Amniotic epithelial cell (primary cell): ENCODE measurements at regions not wholly inside any gene's neighbourhood (a gene's known extent, or its start where the extent isn't known, plus 50 kb on each side); places are given as distances from the start of the nearest gene placed in this dataset.

Experiments
- DNase-seq: peaks from one replicate; pipeline ENCODE4 v3.0.0-alpha.2; 2010; ENCODE audit warnings: low read depth

- DNase-seq, result no peak
These were observed 462.9 kb downstream of the COG6 start for GRCh38 chr13:40118337-40118736.

DNA sequence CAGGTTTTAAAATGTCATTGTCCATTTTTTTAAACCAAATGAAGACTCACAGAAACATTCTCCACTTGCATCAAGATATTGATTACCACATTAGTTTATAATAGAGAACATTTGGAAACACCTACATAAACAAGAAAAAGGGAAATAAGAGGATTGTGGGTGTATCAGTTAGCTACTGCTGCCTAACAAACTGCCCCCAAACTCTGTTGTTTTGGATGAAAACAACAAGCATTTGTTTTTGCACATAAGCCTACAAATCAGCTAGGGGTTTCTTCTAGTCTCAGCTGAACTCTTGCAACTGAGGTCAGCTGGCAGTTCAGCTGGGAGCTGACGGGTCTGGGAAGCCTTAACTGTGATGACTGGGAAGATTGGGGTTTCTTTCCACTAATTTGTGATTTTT, 464.4 kb downstream of the COG6 start:
- DNase-seq, result no peak

- DNase-seq, result peak; percentile 82
These were observed 464.8 kb downstream of the COG6 start for GRCh38 chr13:40120288-40120687.

DNA sequence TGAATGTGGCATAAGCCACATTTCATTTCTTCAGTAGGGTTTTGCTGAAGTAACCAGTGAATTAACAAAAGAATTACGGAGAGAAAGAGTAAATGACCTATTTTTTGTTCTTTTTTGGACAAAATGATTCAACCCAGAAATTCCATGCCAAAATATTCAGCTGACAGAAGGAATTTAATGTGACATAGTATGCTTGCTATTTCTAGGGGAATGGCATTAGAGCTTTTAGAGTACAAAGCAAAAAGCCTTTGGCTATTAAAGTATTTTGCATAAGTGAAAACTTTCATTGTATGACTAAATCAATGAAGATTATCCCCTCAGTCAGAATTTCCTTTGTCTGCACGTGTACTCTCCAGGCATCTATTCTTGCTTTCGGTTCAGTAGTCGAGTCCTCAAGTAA, 465.3 kb downstream of the COG6 start:
- DNase-seq, result no peak

GRCh38 chr13:40121722-40122121, 466.3 kb downstream of the COG6 start:
- no peak for DNase-seq

- no peak for DNase-seq
These were observed 468.6 kb downstream of the COG6 start for GRCh38 chr13:40123962-40124632.

DNA sequence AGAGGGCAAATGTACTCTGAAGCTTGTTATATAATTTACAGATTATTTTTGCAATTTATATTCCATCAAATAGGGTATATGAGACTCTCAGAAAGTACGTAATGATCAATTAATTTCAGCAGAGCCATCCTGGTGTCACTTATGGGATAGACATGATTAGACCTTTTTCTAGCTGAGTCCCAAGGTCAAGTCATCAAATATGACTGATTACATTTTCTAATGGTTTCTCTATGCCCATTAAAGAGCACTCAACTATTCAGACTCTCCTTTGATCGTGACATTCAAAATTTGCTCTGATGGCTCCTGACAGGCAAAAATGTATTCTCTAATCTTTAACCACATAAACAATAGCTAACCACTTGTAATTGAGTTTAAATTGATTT, 469.2 kb downstream of the COG6 start:
- DNase-seq, result no peak

DNA sequence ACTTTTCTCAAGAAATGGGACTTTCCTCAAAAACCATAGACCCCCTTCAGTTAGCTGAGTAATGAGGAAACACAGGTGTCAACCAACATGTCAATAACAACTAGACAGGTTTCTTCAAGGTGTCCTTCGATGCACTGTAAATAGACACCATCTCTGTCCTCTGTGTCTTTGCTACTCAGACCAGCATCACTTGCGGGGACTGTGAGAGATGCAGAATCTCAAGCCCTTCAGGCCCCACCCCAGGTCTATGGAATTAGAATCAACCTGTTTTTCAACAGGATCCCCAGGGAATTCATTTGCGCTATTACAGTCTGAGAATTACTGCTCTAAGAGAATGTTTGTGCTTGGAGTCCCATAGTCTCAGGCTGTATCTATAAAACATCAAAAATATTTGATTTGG, 469.9 kb downstream of the COG6 start:
- DNase-seq, result no peak

DNA sequence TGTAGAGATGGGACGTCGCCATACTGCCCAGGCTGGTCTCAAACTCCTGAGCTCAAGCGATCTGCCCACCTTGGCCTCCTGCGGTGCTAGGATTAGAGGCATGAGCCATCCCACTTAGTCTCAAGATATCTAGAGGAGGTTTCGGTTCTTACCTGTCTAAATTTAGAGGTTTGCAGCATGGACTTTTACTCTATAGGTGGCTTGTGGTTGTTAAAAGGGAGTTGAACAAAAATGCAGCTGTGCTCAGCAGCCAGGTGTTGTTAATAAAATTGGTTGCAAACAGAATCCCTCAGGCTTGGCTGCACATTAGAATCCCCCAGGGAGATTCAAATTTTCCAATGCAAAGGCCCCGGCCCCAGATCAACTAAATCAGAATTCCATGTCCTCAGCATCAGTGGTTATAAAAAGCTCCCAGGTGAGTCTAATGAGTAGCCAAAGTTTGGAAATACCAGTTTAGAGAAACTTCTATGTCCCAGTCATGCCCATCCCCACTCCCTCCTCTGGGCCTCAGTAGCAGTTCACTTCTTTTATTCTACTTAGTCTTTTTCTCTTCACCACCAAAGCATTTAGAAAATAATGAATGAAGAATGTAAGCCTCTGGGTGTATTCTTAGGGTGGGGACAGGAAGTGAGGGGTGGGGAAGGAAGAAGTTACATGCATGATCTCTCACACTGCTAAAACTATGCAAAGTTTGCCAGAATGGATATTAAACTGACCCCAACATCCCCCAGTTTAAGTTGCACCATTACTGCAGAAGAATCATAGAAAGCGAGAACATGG, 471.0 kb downstream of the COG6 start:
- DNase-seq, result no peak

GRCh38 chr13:40127476-40127875, 472.0 kb downstream of the COG6 start:
- DNase-seq, result no peak

DNA sequence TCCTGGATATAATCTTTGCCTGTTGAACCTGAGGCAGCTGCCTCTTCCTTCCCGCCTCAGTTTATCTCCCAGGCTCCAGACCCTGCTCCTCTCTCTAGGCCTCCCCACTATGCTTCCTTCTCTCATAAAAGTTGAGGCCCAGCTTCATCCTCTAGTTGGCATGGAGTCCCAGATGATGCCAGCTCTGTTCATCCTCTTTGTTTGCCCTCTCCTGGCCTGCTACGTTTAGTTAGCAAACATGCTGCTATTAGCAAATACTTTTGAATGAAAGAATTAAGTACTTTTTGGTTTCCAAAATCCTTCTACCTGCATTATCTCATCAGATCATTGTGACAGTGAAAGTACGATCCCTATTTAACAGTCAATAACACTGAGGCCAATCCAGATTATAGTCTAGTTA, 472.5 kb downstream of the COG6 start:
- DNase-seq, result no peak

DNA sequence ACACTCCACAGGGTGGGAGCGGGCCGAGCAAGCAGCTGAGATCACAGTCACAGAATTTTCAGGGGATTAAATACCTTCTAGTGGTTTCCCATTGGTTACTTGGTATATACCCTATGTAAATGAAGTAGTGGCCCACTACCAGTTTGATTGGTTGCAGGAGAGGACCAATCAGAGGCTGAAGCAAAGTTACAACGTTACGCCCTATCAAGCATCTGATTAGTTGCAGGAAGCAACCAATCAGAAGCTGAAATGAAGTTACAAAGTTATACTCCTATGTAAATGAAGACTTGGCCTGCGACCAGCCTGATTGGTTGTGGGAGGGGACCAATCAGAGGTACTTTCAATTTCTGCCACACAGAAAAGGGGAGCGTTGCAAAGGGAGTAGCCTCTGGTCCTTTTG, 474.0 kb downstream of the COG6 start:
- DNase-seq, result no peak

DNA sequence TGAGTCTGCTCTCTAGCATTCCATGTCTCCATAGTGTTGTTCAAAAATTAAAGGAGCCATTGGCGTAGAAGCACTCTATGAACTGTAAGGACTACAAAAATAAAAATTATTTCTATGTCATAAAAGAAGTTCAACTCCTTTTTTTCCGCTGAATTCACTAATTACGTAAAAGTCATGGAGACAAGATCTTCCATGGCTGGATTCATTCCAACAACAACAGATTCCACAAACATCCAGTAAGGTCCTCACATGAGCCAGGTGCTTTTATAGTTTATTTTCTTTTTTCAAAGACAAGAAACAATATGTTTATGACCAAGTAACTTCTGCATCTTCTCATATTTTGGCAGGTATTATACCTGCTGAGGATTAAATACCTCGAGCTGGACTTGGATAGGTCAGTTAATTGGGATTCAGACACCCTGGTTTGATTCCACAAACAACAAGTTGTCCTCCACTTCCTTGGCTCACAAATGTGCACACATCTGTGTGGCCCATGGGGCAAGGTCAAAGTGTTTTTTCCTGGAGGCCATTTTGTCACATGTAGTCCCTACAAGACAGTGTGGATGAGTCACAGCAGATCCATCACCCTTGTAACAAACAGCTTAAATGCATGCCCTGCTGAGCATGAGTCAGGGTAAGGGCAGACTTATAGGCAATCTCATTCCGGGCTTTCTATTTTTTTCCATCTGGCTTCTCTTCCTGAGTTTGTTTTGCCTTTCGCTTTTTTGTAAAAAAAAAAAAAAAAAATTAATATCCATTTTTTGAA, 475.6 kb downstream of the COG6 start:
- DNase-seq, result peak; percentile 73

GRCh38 chr13:40132249-40132648, 476.8 kb downstream of the COG6 start:
- DNase-seq, result no peak

- peak; percentile 94 for DNase-seq
These were observed 481.4 kb downstream of the COG6 start for GRCh38 chr13:40136896-40137295.

DNA sequence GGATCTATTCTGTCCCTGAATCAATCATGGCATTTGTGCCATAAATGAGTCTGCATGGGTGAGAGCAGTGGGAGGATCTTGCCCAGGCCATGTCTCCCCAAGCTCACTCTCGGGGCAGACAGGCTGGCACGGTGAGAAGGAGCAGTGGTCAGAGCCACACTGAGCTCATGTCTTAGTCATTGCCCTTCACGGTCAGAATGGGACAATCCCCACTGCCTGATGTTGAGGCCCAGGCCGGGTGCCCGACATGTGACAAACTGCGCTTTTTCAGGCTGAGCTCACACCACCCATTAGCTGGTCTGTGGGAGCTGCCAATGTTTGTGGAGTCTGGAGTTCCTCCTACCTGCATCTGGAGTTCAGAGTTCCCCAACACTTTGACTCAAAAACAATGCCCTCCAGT, 481.9 kb downstream of the COG6 start:
- DNase-seq, result no peak

DNA sequence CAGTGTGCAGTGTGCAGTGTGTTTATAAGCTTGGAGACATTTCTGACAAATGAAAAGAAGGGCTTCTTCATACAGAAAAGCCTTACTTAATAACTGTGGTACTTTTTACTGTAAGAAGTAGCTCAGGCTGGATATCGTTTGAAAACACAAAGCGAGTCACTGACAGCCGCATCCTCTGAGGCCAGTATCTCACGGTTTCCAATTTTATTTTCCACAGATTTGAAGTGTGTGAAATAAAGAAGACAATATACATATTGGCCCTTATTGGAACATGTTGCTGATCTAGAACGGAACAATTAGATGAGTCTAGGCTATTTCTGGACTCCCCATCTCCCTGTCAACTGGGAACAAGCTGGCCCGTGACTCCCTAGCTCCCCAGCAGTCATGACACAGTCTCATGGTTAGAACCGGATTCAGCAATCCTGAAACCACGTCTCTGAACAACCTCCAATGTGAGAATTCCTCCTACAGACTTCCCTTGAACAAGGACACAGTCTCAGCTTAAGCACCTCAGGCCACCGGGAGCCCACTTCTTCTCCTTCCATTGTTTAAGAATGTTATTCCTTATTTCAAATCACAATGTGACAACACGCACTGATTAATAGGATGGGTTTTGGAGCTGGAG, 484.5 kb downstream of the COG6 start:
- peak; percentile 80 for DNase-seq

GRCh38 chr13:40141859-40142555, 486.5 kb downstream of the COG6 start:
- peak; percentile 61 for DNase-seq

GRCh38 chr13:40143106-40143505, 487.6 kb downstream of the COG6 start:
- no peak for DNase-seq

GRCh38 chr13:40143559-40143958, 488.1 kb downstream of the COG6 start:
- DNase-seq, result no peak

- DNase-seq, result no peak
These were observed 489.7 kb downstream of the COG6 start for GRCh38 chr13:40145139-40145538.

- DNase-seq, result peak; percentile 27
These were observed 490.6 kb downstream of the COG6 start for GRCh38 chr13:40146063-40146462.
